GM23338 (cell line): ENCODE measurements at regions not wholly inside any gene's neighbourhood (a gene's known extent, or its start where the extent isn't known, plus 50 kb on each side); places are given as distances from the start of the nearest gene placed in this dataset.

Experiments used
- ATAC-seq: fragments of 200-7000 bp; cut with Tn5 transposase; 3 replicates; pipeline ENCODE4 v1.9.1; 2020
- DNase-seq: peaks from one replicate; pipeline ENCODE4 v3.0.0-alpha.2; 2015; ENCODE audit warnings: low spot score
- H2AFZ ChIP-seq: fragments of 200-600 bp; sonication (generic); 2 replicates; pipeline ENCODE4 v1.8.0; 2016; ENCODE audit warnings: antibody characterized with exemption, mild to moderate bottlenecking, moderate library complexity
- H3F3A ChIP-seq: fragments of 200-600 bp; sonication (generic); replicated peaks from 2 replicates; pipeline ENCODE4 v1.8.0; 2017; ENCODE audit warnings: antibody characterized with exemption, mixed run types, low read depth
- H3K27ac ChIP-seq: fragments of 200-600 bp; sonication (generic); 2 replicates; pipeline ENCODE4 v1.6.1; 2016; ENCODE audit warnings: low read depth
- H3K27me3 ChIP-seq: fragments of 200-600 bp; sonication (generic); 2 replicates; pipeline ENCODE4 v1.8.0; 2016; ENCODE audit warnings: mild to moderate bottlenecking, mixed run types, moderate library complexity; ENCODE audit not compliant: insufficient read depth
- H3K36me3 ChIP-seq: fragments of 200-600 bp; sonication (generic); 2 replicates; pipeline ENCODE4 v1.8.0; 2016; ENCODE audit warnings: mild to moderate bottlenecking; ENCODE audit not compliant: insufficient read depth
- H3K4me1 ChIP-seq: fragments of 200-600 bp; sonication (generic); 2 replicates; pipeline ENCODE4 v1.8.0; 2016; ENCODE audit warnings: mild to moderate bottlenecking, moderate library complexity; ENCODE audit not compliant: insufficient read depth
- H3K4me2 ChIP-seq: fragments of 200-600 bp; sonication (generic); 2 replicates; pipeline ENCODE4 v1.7.1; 2017; ENCODE audit warnings: mixed run types
- H3K4me3 ChIP-seq: fragments of 200-600 bp; sonication (generic); 2 replicates; pipeline ENCODE4 v1.6.1; 2016; ENCODE audit warnings: mixed run types
- H3K79me2 ChIP-seq: fragments of 200-600 bp; sonication (generic); replicated peaks from 2 replicates; pipeline ENCODE4 v1.8.0; 2017; ENCODE audit warnings: mild to moderate bottlenecking; ENCODE audit not compliant: insufficient read depth
- H3K9me2 ChIP-seq: fragments of 200-600 bp; sonication (generic); 2 replicates; pipeline ENCODE4 v1.8.0; 2017; ENCODE audit not compliant: insufficient read depth
- H4K20me1 ChIP-seq: fragments of 200-600 bp; sonication (generic); replicated peaks from 2 replicates; pipeline ENCODE4 v1.8.0; 2017; ENCODE audit warnings: mild to moderate bottlenecking; ENCODE audit not compliant: insufficient read depth
- H3K27ac Mint-ChIP-seq: 2 replicates; pipeline ENCODE4 v1.8.0; 2020; ENCODE audit warnings: inconsistent platforms, mild to moderate bottlenecking, moderate library complexity, mixed read lengths
- H3K27me3 Mint-ChIP-seq: 3 replicates; pipeline ENCODE4 v1.8.0; 2022; ENCODE audit warnings: low read depth, mild to moderate bottlenecking, moderate library complexity, mixed read lengths, inconsistent platforms; ENCODE audit not compliant: insufficient read depth, poor library complexity
- H3K36me3 Mint-ChIP-seq: 3 replicates; pipeline ENCODE4 v1.8.0; 2021; ENCODE audit warnings: low read depth, mild to moderate bottlenecking, inconsistent platforms, moderate library complexity, mixed read lengths
- H3K4me1 Mint-ChIP-seq: 3 replicates; pipeline ENCODE4 v1.8.0; 2020; ENCODE audit warnings: mild to moderate bottlenecking, inconsistent platforms, mixed read lengths
- H3K4me3 Mint-ChIP-seq: 3 replicates; pipeline ENCODE4 v1.8.0; 2021; ENCODE audit warnings: moderate library complexity, mild to moderate bottlenecking, inconsistent platforms, mixed read lengths
- H3K9me3 Mint-ChIP-seq: 3 replicates; pipeline ENCODE4 v1.8.0; 2020; ENCODE audit warnings: moderate library complexity, mild to moderate bottlenecking, inconsistent platforms, mixed read lengths
- EZH2 ChIP-seq: fragments of 200-600 bp; sonication (generic); IDR thresholded peaks from one replicate; pipeline ENCODE4 v1.8.0; 2017; ENCODE audit warnings: antibody characterized with exemption, mild to moderate bottlenecking, low read depth; ENCODE audit not compliant: unreplicated experiment
- EZH2phosphoT487 ChIP-seq: fragments of 200-600 bp; sonication (generic); IDR thresholded peaks from one replicate; pipeline ENCODE4 v1.8.1; 2018; ENCODE audit warnings: antibody characterized with exemption; ENCODE audit not compliant: unreplicated experiment
- JUNB ChIP-seq: IDR thresholded peaks from one replicate; pipeline ENCODE4 v1.6.1; 2016; ENCODE audit warnings: antibody characterized with exemption; ENCODE audit not compliant: unreplicated experiment
- POLR2AphosphoS5 ChIP-seq: IDR thresholded peaks from 2 replicates; pipeline ENCODE4 v1.6.1; 2016; ENCODE audit warnings: antibody characterized with exemption, low read depth
- STAT1 ChIP-seq: IDR thresholded peaks from one replicate; pipeline ENCODE4 v1.6.1; 2016; ENCODE audit warnings: antibody characterized with exemption; ENCODE audit not compliant: unreplicated experiment
- TF ChIP-seq, protein P1 (sequence below): fragments of 250-450 bp; sonication (Bioruptor Pico); IDR thresholded peaks from 2 replicates; pipeline ENCODE4 v1.5.0; 2020; ENCODE audit warnings: mild to moderate bottlenecking, moderate library complexity
- TF ChIP-seq, protein P2 (sequence below), 2 experiments: fragments of 200-600 bp in 1 of 2; sonication (generic) in 1 of 2; conservative IDR thresholded peaks; 2 replicates each; pipeline versions ENCODE4 v1.5.1 to v1.6.1; 2016 to 2017; ENCODE audit warnings: antibody characterized with exemption in 2 of 2, low read depth in 2 of 2, mild to moderate bottlenecking in 2 of 2, moderate library complexity in 1 of 2
- TF ChIP-seq, protein P3 (sequence below): IDR thresholded peaks from 2 replicates; pipeline ENCODE4 v1.6.1; 2016; ENCODE audit warnings: antibody characterized with exemption

DNA sequence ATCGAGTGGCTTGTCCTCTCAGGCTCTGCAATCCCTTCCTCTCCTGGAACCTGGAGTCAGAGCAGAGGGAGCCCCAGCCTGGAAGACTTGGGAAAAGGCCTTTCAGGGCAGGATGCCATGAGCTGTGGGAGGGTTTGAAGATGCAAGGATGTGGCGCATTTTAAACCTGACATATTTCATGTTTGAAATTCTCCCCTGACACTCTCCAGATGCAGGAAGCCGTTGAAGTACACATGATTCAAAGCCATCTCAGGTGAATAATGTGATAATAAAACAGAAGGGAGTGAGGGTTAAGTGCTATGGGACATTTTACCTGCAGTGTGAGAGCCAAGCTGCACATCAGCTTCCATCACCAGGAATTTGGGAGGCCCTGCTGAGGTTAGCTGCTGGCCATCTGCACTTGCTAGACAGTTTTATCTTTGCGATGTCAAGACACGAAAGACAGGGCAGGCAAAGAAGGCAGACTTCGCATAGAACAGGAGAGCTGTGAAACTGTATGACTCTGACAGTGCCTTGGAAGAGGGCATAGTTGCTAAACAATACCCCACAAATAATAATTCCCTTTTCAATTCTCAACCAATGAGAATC is 159.1 kb upstream of the GDF10 start (continued):
- TF ChIP-seq, protein P1, sequence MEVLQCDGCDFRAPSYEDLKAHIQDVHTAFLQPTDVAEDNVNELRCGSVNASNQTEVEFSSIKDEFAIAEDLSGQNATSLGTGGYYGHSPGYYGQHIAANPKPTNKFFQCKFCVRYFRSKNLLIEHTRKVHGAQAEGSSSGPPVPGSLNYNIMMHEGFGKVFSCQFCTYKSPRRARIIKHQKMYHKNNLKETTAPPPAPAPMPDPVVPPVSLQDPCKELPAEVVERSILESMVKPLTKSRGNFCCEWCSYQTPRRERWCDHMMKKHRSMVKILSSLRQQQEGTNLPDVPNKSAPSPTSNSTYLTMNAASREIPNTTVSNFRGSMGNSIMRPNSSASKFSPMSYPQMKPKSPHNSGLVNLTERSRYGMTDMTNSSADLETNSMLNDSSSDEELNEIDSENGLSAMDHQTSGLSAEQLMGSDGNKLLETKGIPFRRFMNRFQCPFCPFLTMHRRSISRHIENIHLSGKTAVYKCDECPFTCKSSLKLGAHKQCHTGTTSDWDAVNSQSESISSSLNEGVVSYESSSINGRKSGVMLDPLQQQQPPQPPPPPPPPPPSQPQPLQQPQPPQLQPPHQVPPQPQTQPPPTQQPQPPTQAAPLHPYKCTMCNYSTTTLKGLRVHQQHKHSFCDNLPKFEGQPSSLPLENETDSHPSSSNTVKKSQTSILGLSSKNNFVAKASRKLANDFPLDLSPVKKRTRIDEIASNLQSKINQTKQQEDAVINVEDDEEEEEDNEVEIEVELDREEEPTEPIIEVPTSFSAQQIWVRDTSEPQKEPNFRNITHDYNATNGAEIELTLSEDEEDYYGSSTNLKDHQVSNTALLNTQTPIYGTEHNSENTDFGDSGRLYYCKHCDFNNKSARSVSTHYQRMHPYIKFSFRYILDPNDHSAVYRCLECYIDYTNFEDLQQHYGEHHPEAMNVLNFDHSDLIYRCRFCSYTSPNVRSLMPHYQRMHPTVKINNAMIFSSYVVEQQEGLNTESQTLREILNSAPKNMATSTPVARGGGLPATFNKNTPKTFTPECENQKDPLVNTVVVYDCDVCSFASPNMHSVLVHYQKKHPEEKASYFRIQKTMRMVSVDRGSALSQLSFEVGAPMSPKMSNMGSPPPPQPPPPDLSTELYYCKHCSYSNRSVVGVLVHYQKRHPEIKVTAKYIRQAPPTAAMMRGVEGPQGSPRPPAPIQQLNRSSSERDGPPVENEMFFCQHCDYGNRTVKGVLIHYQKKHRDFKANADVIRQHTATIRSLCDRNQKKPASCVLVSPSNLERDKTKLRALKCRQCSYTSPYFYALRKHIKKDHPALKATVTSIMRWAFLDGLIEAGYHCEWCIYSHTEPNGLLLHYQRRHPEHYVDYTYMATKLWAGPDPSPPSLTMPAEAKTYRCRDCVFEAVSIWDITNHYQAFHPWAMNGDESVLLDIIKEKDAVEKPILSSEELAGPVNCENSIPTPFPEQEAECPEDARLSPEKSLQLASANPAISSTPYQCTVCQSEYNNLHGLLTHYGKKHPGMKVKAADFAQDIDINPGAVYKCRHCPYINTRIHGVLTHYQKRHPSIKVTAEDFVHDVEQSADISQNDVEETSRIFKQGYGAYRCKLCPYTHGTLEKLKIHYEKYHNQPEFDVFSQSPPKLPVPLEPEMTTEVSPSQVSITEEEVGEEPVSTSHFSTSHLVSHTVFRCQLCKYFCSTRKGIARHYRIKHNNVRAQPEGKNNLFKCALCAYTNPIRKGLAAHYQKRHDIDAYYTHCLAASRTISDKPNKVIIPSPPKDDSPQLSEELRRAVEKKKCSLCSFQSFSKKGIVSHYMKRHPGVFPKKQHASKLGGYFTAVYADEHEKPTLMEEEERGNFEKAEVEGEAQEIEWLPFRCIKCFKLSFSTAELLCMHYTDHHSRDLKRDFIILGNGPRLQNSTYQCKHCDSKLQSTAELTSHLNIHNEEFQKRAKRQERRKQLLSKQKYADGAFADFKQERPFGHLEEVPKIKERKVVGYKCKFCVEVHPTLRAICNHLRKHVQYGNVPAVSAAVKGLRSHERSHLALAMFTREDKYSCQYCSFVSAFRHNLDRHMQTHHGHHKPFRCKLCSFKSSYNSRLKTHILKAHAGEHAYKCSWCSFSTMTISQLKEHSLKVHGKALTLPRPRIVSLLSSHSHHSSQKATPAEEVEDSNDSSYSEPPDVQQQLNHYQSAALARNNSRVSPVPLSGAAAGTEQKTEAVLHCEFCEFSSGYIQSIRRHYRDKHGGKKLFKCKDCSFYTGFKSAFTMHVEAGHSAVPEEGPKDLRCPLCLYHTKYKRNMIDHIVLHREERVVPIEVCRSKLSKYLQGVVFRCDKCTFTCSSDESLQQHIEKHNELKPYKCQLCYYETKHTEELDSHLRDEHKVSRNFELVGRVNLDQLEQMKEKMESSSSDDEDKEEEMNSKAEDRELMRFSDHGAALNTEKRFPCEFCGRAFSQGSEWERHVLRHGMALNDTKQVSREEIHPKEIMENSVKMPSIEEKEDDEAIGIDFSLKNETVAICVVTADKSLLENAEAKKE: no peak

DNA sequence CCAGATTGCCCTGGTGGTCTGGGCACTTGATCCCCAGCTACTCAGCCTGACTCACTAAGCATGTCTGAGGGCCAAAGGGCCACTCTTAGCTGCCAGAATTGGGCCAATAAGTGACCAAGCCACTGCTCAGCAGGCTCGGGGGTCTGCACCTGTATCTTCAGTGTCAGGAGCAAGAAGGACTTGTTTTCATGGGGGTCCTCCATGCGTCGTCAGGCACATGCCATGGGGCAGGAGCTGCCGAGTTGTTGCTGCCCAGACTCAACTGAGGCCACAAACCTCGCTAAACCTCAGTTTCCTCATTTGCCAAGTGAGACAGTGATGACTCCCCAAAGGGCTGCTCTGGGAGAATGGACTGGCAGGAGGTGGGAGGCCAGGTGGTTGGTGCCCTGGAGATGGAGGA is 158.6 kb upstream of the GDF10 start:
- no peak overlapping the region for H3K27ac Mint-ChIP-seq
- no peak for DNase-seq
- H2AFZ ChIP-seq: no peak overlapping the region
- H3K27ac ChIP-seq: no peak overlapping the region
- H3K36me3 Mint-ChIP-seq: no peaks in the 10 kb centered on the region; the same call in 2 of the 3 replicates
- no peak overlapping the region for H3K4me3 Mint-ChIP-seq
- no peaks in the 10 kb centered on the region for H3K79me2 ChIP-seq
- no peaks in the 10 kb centered on the region; the same call in 2 of the 3 replicates for H3K4me1 Mint-ChIP-seq
- no peaks in the 10 kb centered on the region for H3K36me3 ChIP-seq
- H3K4me2 ChIP-seq: no peak overlapping the region
- no peaks in the 10 kb centered on the region for H4K20me1 ChIP-seq
- no peak overlapping the region for H3K4me3 ChIP-seq
- H3K9me2 ChIP-seq: no peaks in the 10 kb centered on the region
- H3K4me1 ChIP-seq: no peaks in the 10 kb centered on the region
- ATAC-seq: no peak
- peaks cover 15% of the 10 kb centered on the region for H3K27me3 Mint-ChIP-seq
- H3F3A ChIP-seq: no peaks in the 10 kb centered on the region
- no peaks in the 10 kb centered on the region for H3K27me3 ChIP-seq
- peaks cover 4% of the 10 kb centered on the region; the same call in 1 of the 3 replicates for H3K9me3 Mint-ChIP-seq
- TF ChIP-seq EZH2phosphoT487 (no peak), JUNB (no peak), POLR2AphosphoS5 (no peak), EZH2 (no peak), STAT1 (no peak)
- TF ChIP-seq, protein P2, sequence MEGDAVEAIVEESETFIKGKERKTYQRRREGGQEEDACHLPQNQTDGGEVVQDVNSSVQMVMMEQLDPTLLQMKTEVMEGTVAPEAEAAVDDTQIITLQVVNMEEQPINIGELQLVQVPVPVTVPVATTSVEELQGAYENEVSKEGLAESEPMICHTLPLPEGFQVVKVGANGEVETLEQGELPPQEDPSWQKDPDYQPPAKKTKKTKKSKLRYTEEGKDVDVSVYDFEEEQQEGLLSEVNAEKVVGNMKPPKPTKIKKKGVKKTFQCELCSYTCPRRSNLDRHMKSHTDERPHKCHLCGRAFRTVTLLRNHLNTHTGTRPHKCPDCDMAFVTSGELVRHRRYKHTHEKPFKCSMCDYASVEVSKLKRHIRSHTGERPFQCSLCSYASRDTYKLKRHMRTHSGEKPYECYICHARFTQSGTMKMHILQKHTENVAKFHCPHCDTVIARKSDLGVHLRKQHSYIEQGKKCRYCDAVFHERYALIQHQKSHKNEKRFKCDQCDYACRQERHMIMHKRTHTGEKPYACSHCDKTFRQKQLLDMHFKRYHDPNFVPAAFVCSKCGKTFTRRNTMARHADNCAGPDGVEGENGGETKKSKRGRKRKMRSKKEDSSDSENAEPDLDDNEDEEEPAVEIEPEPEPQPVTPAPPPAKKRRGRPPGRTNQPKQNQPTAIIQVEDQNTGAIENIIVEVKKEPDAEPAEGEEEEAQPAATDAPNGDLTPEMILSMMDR (conservative IDR thresholded peaks at IDR 0.05; ENCODE audit: low read depth in 2 of 2): no peak
- TF ChIP-seq, protein P3, sequence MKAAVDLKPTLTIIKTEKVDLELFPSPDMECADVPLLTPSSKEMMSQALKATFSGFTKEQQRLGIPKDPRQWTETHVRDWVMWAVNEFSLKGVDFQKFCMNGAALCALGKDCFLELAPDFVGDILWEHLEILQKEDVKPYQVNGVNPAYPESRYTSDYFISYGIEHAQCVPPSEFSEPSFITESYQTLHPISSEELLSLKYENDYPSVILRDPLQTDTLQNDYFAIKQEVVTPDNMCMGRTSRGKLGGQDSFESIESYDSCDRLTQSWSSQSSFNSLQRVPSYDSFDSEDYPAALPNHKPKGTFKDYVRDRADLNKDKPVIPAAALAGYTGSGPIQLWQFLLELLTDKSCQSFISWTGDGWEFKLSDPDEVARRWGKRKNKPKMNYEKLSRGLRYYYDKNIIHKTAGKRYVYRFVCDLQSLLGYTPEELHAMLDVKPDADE: no peak
